ENCODE measurements at regions not wholly inside any gene's neighbourhood (a gene's known extent, or its start where the extent isn't known, plus 50 kb on each side); places are given as distances from the start of the nearest gene placed in this dataset.

GRCh38 chr4:1471443-1472147 lies 65.4 kb upstream of the NKX1-1 start:
- Histone ChIP-seq H3K27ac (no peak overlapping the region), H3K4me3 (no peak overlapping the region)

- H3K4me3 ChIP-seq, result no peak overlapping the region
- H3K27ac ChIP-seq, result no peak overlapping the region
These were observed 64.7 kb upstream of the NKX1-1 start for GRCh38 chr4:1470816-1471442.

DNA sequence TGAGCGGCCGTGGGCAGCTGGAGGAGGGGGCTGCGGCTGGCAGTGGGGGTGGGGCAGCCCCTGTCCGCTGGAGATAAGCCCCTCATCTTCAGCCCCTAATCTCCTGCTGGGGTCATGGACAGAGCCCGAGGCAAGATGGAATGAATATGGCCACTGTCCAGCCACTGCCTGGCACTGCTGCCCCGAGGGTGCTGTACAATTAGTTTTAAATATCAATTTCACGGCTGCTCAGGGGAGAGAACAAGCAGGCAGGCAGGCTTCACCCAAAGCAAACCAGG lies 64.1 kb upstream of the NKX1-1 start:
- H3K27ac ChIP-seq, result no peak overlapping the region
- no peak overlapping the region for H3K4me3 ChIP-seq

- no peak overlapping the region for H3K4me3 ChIP-seq
- no peak overlapping the region for H3K27ac ChIP-seq
These were observed 63.6 kb upstream of the NKX1-1 start for GRCh38 chr4:1469607-1470392.

DNA sequence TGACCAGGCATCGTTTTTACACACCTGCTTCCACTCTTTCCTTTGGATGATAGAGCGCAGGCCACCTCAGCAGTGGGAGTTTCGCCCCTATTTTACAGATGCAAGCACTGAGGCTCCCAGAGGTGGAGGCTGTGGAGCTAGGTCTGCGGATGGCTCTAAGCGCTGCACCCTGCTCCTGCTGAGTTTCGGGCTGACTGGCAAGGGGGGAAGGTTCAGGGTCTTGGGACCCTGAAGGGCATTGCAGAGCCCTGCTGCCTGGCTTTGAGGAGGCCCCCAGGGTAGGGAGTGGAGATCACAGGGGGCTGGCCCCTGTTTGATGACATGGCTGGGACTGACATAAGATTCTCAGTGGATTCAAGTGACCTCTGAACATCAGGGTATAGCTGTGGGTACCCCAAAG lies 62.8 kb upstream of the NKX1-1 start:
- no peak overlapping the region for H3K27ac ChIP-seq
- no peak overlapping the region for H3K4me3 ChIP-seq

GRCh38 chr4:1467581-1468458 lies 61.6 kb upstream of the NKX1-1 start:
- Histone ChIP-seq H3K27ac (no peak overlapping the region), H3K4me3 (no peak overlapping the region)

- Histone ChIP-seq H3K4me3 (no peak overlapping the region), H3K27ac (no peak overlapping the region)
These were observed 60.6 kb upstream of the NKX1-1 start for GRCh38 chr4:1466863-1467165.

DNA sequence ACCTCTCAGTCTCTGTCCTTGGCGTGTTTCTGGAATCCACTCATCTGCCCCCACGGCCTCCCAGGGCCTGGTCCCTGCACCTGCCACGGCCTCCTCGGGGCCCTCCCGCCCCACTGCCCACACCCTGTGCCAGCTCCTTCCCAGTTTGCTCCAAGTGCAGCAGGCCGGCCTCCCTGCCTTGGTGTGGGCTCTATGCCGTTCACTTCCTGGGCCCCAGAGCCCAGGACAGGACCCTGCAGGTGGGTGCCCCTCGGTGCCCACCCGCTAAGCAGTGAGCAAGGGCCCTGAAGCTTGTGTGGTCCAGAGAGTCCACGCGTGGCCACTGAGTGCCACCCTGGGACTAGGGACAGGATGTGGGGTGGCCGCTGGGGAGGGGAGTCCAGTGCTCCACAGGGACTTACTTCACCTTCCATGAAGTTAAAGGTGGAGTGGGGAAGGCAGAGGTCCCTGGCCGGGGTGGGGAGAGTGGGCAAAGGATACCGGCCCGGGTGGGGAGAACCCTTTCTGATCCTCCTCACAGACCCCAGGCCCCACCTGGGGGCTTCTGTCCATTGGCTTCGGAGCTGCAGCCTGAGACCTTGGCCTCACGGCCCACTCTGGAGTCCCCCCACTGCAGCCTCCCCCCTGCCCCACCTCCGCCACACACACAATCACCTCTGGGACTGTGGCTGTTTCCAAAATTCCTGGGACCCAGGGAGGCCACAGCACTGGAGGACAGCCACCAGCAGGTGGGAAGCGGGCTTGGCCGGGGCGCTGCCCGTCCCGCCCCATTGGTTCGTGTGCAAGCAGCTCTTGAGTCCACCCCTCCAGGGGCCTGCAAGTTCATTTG lies 60.0 kb upstream of the NKX1-1 start:
- Histone ChIP-seq H3K4me3 (no peak overlapping the region), H3K27ac (no peak overlapping the region)

GRCh38 chr4:1465173-1466033 lies 59.2 kb upstream of the NKX1-1 start:
- H3K4me3 ChIP-seq, result no peak overlapping the region
- no peak overlapping the region for H3K27ac ChIP-seq

GRCh38 chr4:1464581-1465171 lies 58.4 kb upstream of the NKX1-1 start:
- H3K4me3 ChIP-seq, result no peak overlapping the region

DNA sequence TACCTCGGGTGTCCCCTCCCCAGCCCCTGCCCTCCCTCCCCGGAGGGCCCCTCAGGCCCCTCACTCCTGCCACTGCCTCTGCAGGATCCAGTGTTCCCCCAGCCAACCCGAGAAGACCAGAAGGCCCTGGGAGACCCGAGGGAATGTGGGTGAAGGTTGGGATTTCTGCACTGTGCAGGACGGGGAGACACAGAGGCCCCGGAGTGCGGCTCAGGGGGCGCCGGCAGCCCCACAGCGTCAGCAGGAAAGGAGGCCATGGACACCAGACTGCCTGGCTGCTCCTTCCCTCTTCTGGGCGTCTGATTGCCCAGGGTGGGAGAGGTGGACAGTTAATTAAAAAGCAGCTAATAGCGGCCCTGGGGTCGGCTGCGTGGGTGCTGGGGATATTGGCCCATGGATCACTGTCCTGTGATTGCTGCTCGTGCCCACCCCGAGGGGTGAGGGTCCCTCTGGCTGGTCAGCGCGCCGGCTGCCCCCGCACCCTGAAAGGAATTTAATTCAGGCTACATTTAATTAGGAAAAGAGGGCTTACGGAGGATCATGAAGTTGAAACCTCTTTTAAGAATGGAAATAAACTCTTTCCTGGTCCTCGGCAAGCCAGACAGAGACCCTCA lies 57.8 kb upstream of the NKX1-1 start:
- Histone ChIP-seq H3K27ac (no peak overlapping the region), H3K4me3 (no peak overlapping the region)

More at GRCh38 chr4:1464581-1465171, 58.4 kb upstream of the NKX1-1 start:
- H3K27ac ChIP-seq, result no peak overlapping the region

GRCh38 chr4:1463088-1463926 lies 57.1 kb upstream of the NKX1-1 start:
- no peak overlapping the region for H3K27ac ChIP-seq

GRCh38 chr4:1462768-1463075 lies 56.5 kb upstream of the NKX1-1 start:
- Histone ChIP-seq H3K4me3 (no peak overlapping the region), H3K27ac (no peak overlapping the region)

More at GRCh38 chr4:1463088-1463926, 57.1 kb upstream of the NKX1-1 start:
- no peak overlapping the region for H3K4me3 ChIP-seq

DNA sequence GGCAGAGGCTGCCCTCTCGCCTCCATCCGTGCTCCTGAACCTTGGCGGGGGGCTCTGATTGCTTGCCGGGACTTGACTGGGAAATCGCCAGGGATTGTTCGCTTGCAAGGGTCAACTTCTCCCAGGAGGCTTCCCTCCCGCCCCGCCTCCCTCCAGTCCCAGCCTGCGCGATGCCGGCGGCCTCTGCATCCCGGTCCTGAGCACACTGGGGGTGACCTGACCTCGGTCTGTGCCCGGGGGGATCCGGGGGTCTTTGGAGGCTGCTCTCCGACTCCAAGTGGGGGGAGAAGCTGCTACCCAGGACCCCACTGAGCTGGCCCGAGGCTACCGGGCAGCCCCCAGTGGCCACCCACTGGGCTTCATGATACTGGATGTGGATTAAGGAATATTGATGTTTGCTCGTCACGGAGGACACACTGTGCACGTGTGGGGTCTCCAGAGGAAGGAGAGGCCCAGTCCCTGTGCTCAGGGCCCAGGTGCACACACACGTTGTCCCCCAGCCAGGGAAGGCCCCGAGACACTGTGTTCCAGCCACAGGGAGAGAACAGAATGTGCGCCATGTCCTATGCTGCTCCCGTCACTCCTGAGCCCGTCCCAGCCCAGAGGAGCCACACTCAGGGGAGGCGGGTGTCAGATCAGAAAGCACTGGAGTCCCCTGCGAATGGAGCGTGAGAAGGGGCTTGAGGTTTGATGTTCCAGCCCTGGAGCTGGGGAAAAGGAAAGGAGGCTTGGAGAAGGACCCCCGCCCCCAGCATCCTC lies 55.9 kb upstream of the NKX1-1 start:
- Histone ChIP-seq H3K4me3 (no peak overlapping the region), H3K27ac (no peak overlapping the region)

GRCh38 chr4:1460967-1461868 lies 55.0 kb upstream of the NKX1-1 start:
- no peak overlapping the region for H3K27ac ChIP-seq
- no peak overlapping the region for H3K4me3 ChIP-seq
